Mucosa of descending colon (tissue), 3 donors: ENCODE measurements at regions not wholly inside any gene's neighbourhood (a gene's known extent, or its start where the extent isn't known, plus 50 kb on each side); places are given as distances from the start of the nearest gene placed in this dataset.

Experiments used
- ATAC-seq: fragments of 200-7000 bp; cut with Tn5 transposase; one replicate; pipeline ENCODE4 v1.9.1; 2020; ENCODE audit warnings: mild to moderate bottlenecking, moderate library complexity
- DNase-seq, 3 donors: peaks; one replicate each; pipeline ENCODE4 v3.0.0-alpha.2; 2020
- H3K36me3 ChIP-seq: fragments of 200-600 bp; one replicate; pipeline ENCODE4 v1.8.0; 2021; ENCODE audit warnings: low read depth, mild to moderate bottlenecking
- H3K4me1 ChIP-seq: fragments of 200-600 bp; one replicate; pipeline ENCODE4 v1.8.0; 2021; ENCODE audit warnings: low read depth, mild to moderate bottlenecking
- H3K4me3 ChIP-seq: fragments of 200-600 bp; one replicate; pipeline ENCODE4 v1.8.0; 2021; ENCODE audit warnings: mild to moderate bottlenecking
- H3K9me3 ChIP-seq: fragments of 200-600 bp; one replicate; pipeline ENCODE4 v1.8.0; 2021; ENCODE audit warnings: mild to moderate bottlenecking
- intact Hi-C, 2 donors: fragments of 100-400 bp; cut with DNase I in 1 of 2; cut with micrococcal nuclease in 1 of 2; formaldehyde crosslinking; loops; one replicate each; pipeline versions ENCODE4 v1.11.0 to v1.11.1; 2022; cut with DNase I, micrococcal nuclease
- TF ChIP-seq, protein P1 (sequence below): fragments of 200-600 bp; IDR thresholded peaks from one replicate; pipeline ENCODE4 v1.8.0; 2022; ENCODE audit warnings: antibody characterized with exemption, mild to moderate bottlenecking
- donor health status: DM: no; HTN: no; CAD: no; lungs with moderate emphysema.
- donor health status: DM: no; HTN: no; CAD: no.
- donor health status: DM: no; HTN: yes; CAD: no.

DNA sequence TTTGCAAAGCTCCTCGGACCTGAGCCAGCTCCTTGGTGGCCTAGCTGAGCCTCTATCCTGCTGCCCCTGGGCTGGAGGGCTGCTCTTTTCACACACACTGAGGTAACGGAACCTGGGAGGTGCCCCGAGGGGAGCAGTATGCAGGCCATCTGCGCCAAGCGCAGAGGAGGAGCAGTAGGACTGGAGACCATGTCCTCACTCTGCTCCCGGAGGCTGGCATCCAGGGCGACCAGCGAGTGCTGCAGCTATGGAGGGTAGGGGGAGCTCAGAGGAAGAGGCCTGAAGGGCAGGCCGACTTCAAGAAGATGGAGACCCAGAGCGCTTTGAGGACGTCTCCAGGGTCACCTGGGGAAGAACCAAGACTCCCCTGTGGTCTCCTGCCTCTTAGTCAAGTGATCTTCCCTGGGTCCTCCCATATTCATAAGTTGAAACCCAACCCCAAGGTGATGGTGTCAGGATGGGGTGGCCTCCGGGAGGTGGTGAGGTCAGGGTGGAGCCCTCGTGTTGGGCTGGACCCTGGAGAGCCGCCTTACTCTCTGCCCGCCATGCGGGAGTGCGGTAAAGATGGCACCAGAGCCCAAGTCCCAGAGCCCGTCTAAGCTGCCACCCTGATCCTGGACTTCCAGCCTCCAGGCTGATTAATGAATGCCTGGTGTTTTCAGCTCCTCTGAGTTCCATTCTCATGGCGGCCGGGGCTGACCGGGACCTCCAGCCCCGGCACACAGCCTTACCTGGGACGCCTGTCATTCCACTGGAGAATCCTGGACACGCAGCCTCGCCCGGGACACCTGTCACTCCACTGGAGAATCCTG is 160.7 kb downstream of the NDUFA10 start:
- Histone ChIP-seq H3K36me3 (no peaks in the 10 kb centered on the region), H3K4me1 (no peaks in the 10 kb centered on the region), H3K9me3 (no peaks in the 10 kb centered on the region), H3K4me3 (no peak overlapping the region)
- no peak for DNase-seq
- TF ChIP-seq, protein P1, sequence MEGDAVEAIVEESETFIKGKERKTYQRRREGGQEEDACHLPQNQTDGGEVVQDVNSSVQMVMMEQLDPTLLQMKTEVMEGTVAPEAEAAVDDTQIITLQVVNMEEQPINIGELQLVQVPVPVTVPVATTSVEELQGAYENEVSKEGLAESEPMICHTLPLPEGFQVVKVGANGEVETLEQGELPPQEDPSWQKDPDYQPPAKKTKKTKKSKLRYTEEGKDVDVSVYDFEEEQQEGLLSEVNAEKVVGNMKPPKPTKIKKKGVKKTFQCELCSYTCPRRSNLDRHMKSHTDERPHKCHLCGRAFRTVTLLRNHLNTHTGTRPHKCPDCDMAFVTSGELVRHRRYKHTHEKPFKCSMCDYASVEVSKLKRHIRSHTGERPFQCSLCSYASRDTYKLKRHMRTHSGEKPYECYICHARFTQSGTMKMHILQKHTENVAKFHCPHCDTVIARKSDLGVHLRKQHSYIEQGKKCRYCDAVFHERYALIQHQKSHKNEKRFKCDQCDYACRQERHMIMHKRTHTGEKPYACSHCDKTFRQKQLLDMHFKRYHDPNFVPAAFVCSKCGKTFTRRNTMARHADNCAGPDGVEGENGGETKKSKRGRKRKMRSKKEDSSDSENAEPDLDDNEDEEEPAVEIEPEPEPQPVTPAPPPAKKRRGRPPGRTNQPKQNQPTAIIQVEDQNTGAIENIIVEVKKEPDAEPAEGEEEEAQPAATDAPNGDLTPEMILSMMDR, result no peak
- no peak for ATAC-seq
- intact Hi-C loops, result no loop called here

DNA sequence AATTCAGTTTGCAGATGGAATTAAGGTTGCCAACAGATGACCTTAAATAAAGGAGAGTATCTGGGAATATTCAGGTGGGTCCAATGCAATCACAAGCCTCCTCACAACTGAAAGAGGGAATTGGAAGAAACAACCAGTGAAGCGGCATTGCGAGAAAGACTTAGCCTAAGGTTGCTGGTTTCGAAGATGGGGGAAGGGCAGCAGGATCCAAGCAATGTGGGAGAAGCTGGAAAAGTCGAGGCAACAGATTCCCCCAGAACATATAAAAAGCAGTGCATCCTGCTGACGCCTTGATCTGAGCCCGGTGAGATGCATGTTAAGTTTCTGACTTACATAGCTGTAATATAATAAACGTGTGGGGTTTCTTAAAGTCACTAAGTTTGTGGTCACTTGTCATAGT is 162.5 kb downstream of the NDUFA10 start:
- no peak for ATAC-seq
- Histone ChIP-seq H3K4me3 (no peak overlapping the region), H3K9me3 (no peaks in the 10 kb centered on the region), H3K36me3 (no peaks in the 10 kb centered on the region), H3K4me1 (no peaks in the 10 kb centered on the region)
- intact Hi-C loops, result no loop called here
- TF ChIP-seq, protein P1, result no peak
- DNase-seq, result no peak

DNA sequence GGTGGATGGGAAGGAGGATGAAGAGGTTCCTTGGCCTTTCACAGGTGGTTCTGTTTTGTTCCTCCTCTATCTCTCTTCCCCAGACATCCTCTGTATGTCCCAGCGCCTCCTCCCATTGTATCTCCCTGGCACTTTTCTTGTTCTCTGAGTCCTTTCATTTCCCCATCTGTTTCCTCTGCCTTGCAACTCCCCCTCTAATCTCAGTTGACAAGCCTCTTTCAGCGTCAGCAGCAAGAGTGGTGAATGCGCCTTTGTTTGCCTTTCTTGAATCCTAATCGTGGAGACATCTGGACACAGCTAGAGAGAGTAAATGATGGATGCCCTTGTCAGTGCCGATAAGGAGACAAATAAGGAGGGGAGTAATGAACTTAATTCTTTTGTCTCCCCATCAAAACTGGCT is 167.0 kb downstream of the NDUFA10 start:
- TF ChIP-seq, protein P1, result no peak
- intact Hi-C loops, result no loop called here
- DNase-seq (no peak), ATAC-seq (no peak)
- no peaks in the 10 kb centered on the region for H3K36me3 ChIP-seq
- H3K4me3 ChIP-seq, result no peak overlapping the region
- no peaks in the 10 kb centered on the region for H3K9me3 ChIP-seq
- no peaks in the 10 kb centered on the region for H3K4me1 ChIP-seq

DNA sequence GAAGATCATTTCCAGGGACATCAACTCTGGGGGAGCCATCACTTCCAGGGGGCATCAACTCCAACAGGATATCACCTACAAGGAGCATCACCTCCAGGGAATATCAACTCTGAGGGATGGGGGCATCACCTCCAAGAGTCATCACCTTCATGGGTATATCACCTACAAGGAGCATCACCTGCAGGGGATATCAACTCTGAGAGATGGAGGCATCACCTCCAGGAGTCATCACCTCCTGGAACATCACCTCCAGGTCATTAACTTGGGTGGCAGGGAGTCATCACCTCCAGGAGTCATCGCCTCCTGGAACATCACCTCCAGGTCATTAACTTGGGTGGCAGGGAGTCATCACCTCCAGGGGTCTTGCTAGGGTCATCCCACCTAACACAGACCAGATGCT is 167.6 kb downstream of the NDUFA10 start:
- ATAC-seq (no peak), DNase-seq (no peak)
- intact Hi-C loops, result no loop called here

DNA sequence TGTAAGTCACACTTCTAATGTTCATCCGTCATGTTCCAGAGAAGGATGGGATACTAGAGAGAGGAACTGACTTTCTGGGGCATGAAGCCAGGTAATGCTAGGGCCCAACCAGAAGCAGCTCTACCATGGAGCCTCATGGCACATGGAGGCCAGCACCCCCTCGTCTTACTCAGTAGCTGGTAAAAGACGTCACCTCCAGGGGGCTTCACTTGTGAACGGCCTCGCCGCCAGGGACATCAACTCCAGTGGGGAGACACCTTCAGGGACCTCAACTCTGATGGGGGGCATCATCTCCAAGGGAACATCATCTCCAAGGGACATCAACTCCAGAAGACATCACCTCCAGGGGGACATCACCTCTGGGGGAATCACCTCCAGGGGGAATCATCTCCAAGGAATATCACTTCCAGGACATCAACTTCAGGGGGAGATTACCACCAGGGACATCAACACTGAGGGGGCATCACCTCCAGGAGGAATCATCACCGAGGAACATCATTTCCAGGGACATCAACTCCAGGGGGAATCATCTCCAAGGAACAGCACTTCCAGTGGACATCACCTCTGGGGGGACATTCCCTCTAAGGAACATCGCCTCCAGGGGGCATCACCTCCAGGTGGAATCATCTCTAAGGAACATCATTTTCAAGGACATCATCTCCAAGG is 168.4 kb downstream of the NDUFA10 start:
- Histone ChIP-seq H3K4me3 (no peak overlapping the region), H3K36me3 (no peaks in the 10 kb centered on the region), H3K4me1 (no peaks in the 10 kb centered on the region), H3K9me3 (no peaks in the 10 kb centered on the region)
- TF ChIP-seq, protein P1, result no peak
- no peak for ATAC-seq
- no peak for DNase-seq
- intact Hi-C loops, result no loop called here

More for the DNA sequence above, 167.6 kb downstream of the NDUFA10 start:
- TF ChIP-seq, protein P1, result no peak
- Histone ChIP-seq H3K36me3 (no peaks in the 10 kb centered on the region), H3K4me3 (no peak overlapping the region), H3K9me3 (no peaks in the 10 kb centered on the region), H3K4me1 (no peaks in the 10 kb centered on the region)
